ENCODE measurements at regions not wholly inside any gene's neighbourhood (a gene's known extent, or its start where the extent isn't known, plus 50 kb on each side); places are given as distances from the start of the nearest gene placed in this dataset.

GRCh38 chr12:107557026-107557425, 128.6 kb upstream of the PWP1 start (continued):
- no peak for TF ChIP-seq ZNF133 (tag by site-specific recombination; IDR thresholded peaks at IDR 0.05)

GRCh38 chr12:107557589-107558100, 128.0 kb upstream of the PWP1 start:
- no peaks in the 10 kb centered on the region for H3K4me1 ChIP-seq (ENCODE audit: control insufficient read depth, insufficient read depth, low read length)
- H3K36me3 ChIP-seq (ENCODE audit: control insufficient read depth in 2 of 2, insufficient read depth in 1 of 2, low read length in 2 of 2), result no peaks in the 10 kb centered on the region
- no peak overlapping the region for H3K4me3 ChIP-seq (ENCODE audit: low read depth, low read length)
- H3K9me3 ChIP-seq (ENCODE audit: control insufficient read depth, insufficient read depth, low read depth, low read length), result no peaks in the 10 kb centered on the region
- POLR2A ChIA-PET, result no interaction called here
- CTCF ChIA-PET, result interaction anchor here (0.5 to 2.3 kb wide), 4 partner anchors 8 to 396 kb away, joined by 3 to 5 read pairs (median 4); no protein-coding TSS in a partner anchor
- no peak overlapping the region for H3K27ac ChIP-seq (ENCODE audit: extremely low read depth, low read depth, low read length)
- no peak for TF ChIP-seq ZNF449 (tag by site-specific recombination; IDR thresholded peaks at IDR 0.05)
- TF ChIP-seq ZNF112 (tag by site-specific recombination; IDR thresholded peaks at IDR 0.05), result no peak
- no peak for TF ChIP-seq REPIN1 (tag by site-specific recombination; IDR thresholded peaks at IDR 0.05; ENCODE audit: low read depth)
- no peak for TF ChIP-seq ZNF843 (tag by site-specific recombination; IDR thresholded peaks at IDR 0.05)
- TF ChIP-seq ZFP3 (tag by site-specific recombination; IDR thresholded peaks at IDR 0.05; ENCODE audit: low read depth), result no peak
- TF ChIP-seq ZNF514 (tag by site-specific recombination; IDR thresholded peaks at IDR 0.05), result no peak
- no peak for TF ChIP-seq PRDM10 (tag by site-specific recombination; IDR thresholded peaks at IDR 0.05)

GRCh38 chr12:107558141-107558815, 127.3 kb upstream of the PWP1 start:
- TF ChIP-seq PATZ1 (tag by site-specific recombination; IDR thresholded peaks at IDR 0.05), result no peak
- Histone ChIP-seq H3K4me3 (ENCODE audit: low read depth, low read length) (no peak overlapping the region), H3K9me3 (ENCODE audit: control insufficient read depth, insufficient read depth, low read depth, low read length) (no peaks in the 10 kb centered on the region), H3K27ac (ENCODE audit: extremely low read depth, low read depth, low read length) (no peak overlapping the region), H3K4me1 (ENCODE audit: control insufficient read depth, insufficient read depth, low read length) (no peaks in the 10 kb centered on the region), H3K36me3 (ENCODE audit: control insufficient read depth in 2 of 2, insufficient read depth in 1 of 2, low read length in 2 of 2) (no peaks in the 10 kb centered on the region)
- POLR2A ChIA-PET, result no interaction called here
- CTCF ChIA-PET, result interaction anchor here (0.5 to 2.3 kb wide), 3 partner anchors 9 to 86 kb away, joined by 3 to 5 read pairs (median 3); no protein-coding TSS in a partner anchor

- no peaks in the 10 kb centered on the region for H3K9me3 ChIP-seq (ENCODE audit: control insufficient read depth, insufficient read depth, low read depth, low read length)
- CTCF ChIA-PET, result interaction anchor here (0.6 to 2.3 kb wide), 2 partner anchors 9 to 85 kb away, joined by 3 to 5 read pairs; no protein-coding TSS in a partner anchor
- H3K4me1 ChIP-seq (ENCODE audit: control insufficient read depth, insufficient read depth, low read length), result no peaks in the 10 kb centered on the region
- POLR2A ChIA-PET, result no interaction called here
- no peaks in the 10 kb centered on the region for H3K36me3 ChIP-seq (ENCODE audit: control insufficient read depth in 2 of 2, insufficient read depth in 1 of 2, low read length in 2 of 2)
- no peak overlapping the region for H3K27ac ChIP-seq (ENCODE audit: extremely low read depth, low read depth, low read length)
- no peak overlapping the region for H3K4me3 ChIP-seq (ENCODE audit: low read depth, low read length)
- TF ChIP-seq SP2 (tag by site-specific recombination; IDR thresholded peaks at IDR 0.05), result no peak
- peak; percentile 61 for TF ChIP-seq GLIS1 (tag by site-specific recombination; IDR thresholded peaks at IDR 0.05)
These were observed 126.7 kb upstream of the PWP1 start for GRCh38 chr12:107558816-107559382.
